OCI-LY1 (cell line): ENCODE measurements at regions not wholly inside any gene's neighbourhood (a gene's known extent, or its start where the extent isn't known, plus 50 kb on each side); places are given as distances from the start of the nearest gene placed in this dataset.

ENCODE experiments used
- CTCF ChIP-seq: fragments of 200-600 bp; sonication (generic), shearing (Covaris generic); IDR thresholded peaks from 2 replicates; pipeline ENCODE4 v1.5.1; 2017; ENCODE audit warnings: mild to moderate bottlenecking, antibody characterized with exemption, low read length, moderate library complexity, mixed read lengths
- EZH2 ChIP-seq: fragments of 200-600 bp; sonication (generic), shearing (Covaris generic); IDR thresholded peaks from 2 replicates; pipeline ENCODE4 v1.8.0; 2017; ENCODE audit warnings: borderline replicate concordance, mixed run types, mild to moderate bottlenecking, antibody characterized with exemption, low read length, moderate library complexity, mixed read lengths

GRCh38 chr2:41038408-41038807, 586.5 kb upstream of the SLC8A1 start:
- TF ChIP-seq EZH2 (no peak), CTCF (no peak)
